ENCODE measurements at regions not wholly inside any gene's neighbourhood (a gene's known extent, or its start where the extent isn't known, plus 50 kb on each side); places are given as distances from the start of the nearest gene placed in this dataset.

DNA sequence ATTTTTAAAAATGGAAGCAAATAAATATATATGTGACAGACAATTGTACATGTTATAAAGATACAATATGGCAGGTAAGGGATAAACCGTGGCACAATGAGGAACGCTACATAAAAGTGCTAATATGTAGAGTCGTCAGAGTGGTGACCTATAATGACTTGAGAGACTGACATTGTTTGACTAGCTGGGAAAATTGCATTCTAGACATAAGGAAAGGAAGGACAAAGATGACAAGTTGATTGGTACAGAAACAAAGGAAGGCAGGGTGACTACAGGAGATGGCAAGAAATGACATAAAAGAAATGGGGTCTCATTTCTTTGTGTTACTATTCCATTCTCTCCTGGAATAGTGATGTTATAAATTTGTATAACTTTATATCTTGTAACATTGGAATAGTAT, 420.4 kb downstream of the DSC3 start:
- TF ChIP-seq POLR2A (IDR thresholded peaks at IDR 0.05; ENCODE audit: low read length) (no peak), GATA1 (IDR thresholded peaks at IDR 0.05; ENCODE audit: low read depth, low read length) (no peak)

Data from erythroblast (primary cell).